Endothelial cell of umbilical vein (primary cell): ENCODE measurements at regions not wholly inside any gene's neighbourhood (a gene's known extent, or its start where the extent isn't known, plus 50 kb on each side); places are given as distances from the start of the nearest gene placed in this dataset.

Source experiments
- BruUV-seq: library from RNA; stranded (reverse); fragments of 400-500 nt; replicated peaks from 2 replicates; lab custom pipeline; 2021; lab: Mats Ljungman, UMichigan
- CTCF ChIA-PET: fragments of 300-600, 350-600 bp; sonication (Branson Sonifier 250); formaldehyde crosslinking; loops from one replicate; lab custom pipeline; 2021; ENCODE audit warnings: antibody characterized with exemption, inconsistent platforms; lab: Charles Lee
- POLR2A ChIA-PET: fragments of 300-600, 350-600 bp; sonication (Branson Sonifier 250); formaldehyde crosslinking; loops from one replicate; lab custom pipeline; 2021; ENCODE audit warnings: antibody characterized with exemption, inconsistent platforms; lab: Charles Lee
- DNase-seq: peaks from one replicate; pipeline ENCODE4 v3.0.0-alpha.2; 2011; ENCODE audit warnings: low read depth, low spot score
- FAIRE-seq: peaks from 2 replicates; lab custom pipeline; 2011; peaks lifted over from hg19 to GRCh38; lab: Jason Lieb, UNC
- H2AFZ ChIP-seq: 2 replicates; pipeline ENCODE4 v1.6.0; 2012; ENCODE audit warnings: low read depth, low read length, control low read depth, inconsistent platforms
- H3K27ac ChIP-seq: 2 replicates; pipeline ENCODE4 v1.5.1; 2011; ENCODE audit warnings: low read depth, mild to moderate bottlenecking, control low read depth, low read length, moderate library complexity; ENCODE audit not compliant: insufficient read depth
- H3K27me3 ChIP-seq, 2 experiments: 2 replicates each; pipeline versions ENCODE4 v1.6.0 to v1.6.1; 2011; ENCODE audit warnings: low read length in 2 of 2, mixed read lengths in 1 of 2; ENCODE audit not compliant: control insufficient read depth in 2 of 2, insufficient read depth in 2 of 2
- H3K36me3 ChIP-seq, 2 experiments: 2 replicates in 1 of 2; 3 replicates in 1 of 2; pipeline ENCODE4 v1.5.1; 2011; ENCODE audit warnings: low read length in 2 of 2, mild to moderate bottlenecking in 1 of 2, moderate library complexity in 1 of 2; ENCODE audit not compliant: control insufficient read depth in 2 of 2, insufficient read depth in 2 of 2; ENCODE audit errors: extremely low read depth in 1 of 2
- H3K4me1 ChIP-seq: 3 replicates; pipeline ENCODE4 v1.5.1; 2011; ENCODE audit warnings: mild to moderate bottlenecking, low read length; ENCODE audit not compliant: control insufficient read depth, insufficient read depth; ENCODE audit errors: extremely low read depth
- H3K4me2 ChIP-seq: 2 replicates; pipeline ENCODE4 v1.6.1; 2011; ENCODE audit warnings: low read length, control low read depth, mixed read lengths; ENCODE audit not compliant: insufficient read depth
- H3K4me3 ChIP-seq, 3 experiments: fragments of 200-600 bp in 1 of 3; sonication (generic), shearing (Covaris generic) in 1 of 3; replicated peaks in 1 of 3; 2 replicates each; pipeline ENCODE4 v1.5.1; 2011 to 2016; ENCODE audit warnings: control low read depth in 3 of 3, low read length in 3 of 3, mild to moderate bottlenecking in 2 of 3, inconsistent platforms in 1 of 3, low read depth in 1 of 3, moderate library complexity in 1 of 3; ENCODE audit not compliant: insufficient read depth in 1 of 3
- H3K79me2 ChIP-seq: 2 replicates; pipeline ENCODE4 v1.6.0; 2012; ENCODE audit warnings: low read length, inconsistent platforms; ENCODE audit not compliant: control insufficient read depth, insufficient read depth
- H3K9ac ChIP-seq: replicated peaks from 2 replicates; pipeline ENCODE3; 2011; ENCODE audit warnings: low read length, control low read depth; ENCODE audit not compliant: insufficient read depth; ENCODE audit errors: extremely low read depth
- H3K9me1 ChIP-seq: replicated peaks from 3 replicates; pipeline ENCODE4 v1.6.0; 2011; ENCODE audit warnings: mild to moderate bottlenecking, low read length; ENCODE audit not compliant: control insufficient read depth, insufficient read depth; ENCODE audit errors: extremely low read depth
- H3K9me3 ChIP-seq: replicated peaks from 2 replicates; pipeline ENCODE4 v1.5.1; 2012; ENCODE audit warnings: low read length, inconsistent platforms; ENCODE audit not compliant: control insufficient read depth, insufficient read depth
- H4K20me1 ChIP-seq: replicated peaks from 2 replicates; pipeline ENCODE3; 2011; ENCODE audit warnings: mild to moderate bottlenecking, low read length; ENCODE audit not compliant: control insufficient read depth, insufficient read depth; ENCODE audit errors: extremely low read depth
- EZH2 ChIP-seq: IDR thresholded peaks from 2 replicates; pipeline ENCODE4 v1.6.1; 2012; ENCODE audit warnings: borderline replicate concordance, low read depth, mild to moderate bottlenecking, moderate library complexity, low read length, inconsistent platforms; ENCODE audit not compliant: severe bottlenecking
- FOS ChIP-seq: IDR thresholded peaks from 2 replicates; pipeline ENCODE4 v1.6.1; 2011; ENCODE audit warnings: mild to moderate bottlenecking, low read length, moderate library complexity, borderline replicate concordance; ENCODE audit not compliant: insufficient read depth
- GATA2 ChIP-seq: IDR thresholded peaks from 2 replicates; pipeline ENCODE4 v1.7.0; 2011; ENCODE audit warnings: low read depth, mild to moderate bottlenecking, moderate library complexity, mixed read lengths, low read length; ENCODE audit not compliant: insufficient read length, insufficient read depth
- JUN ChIP-seq: IDR thresholded peaks from 2 replicates; pipeline ENCODE4 v1.6.1; 2011; ENCODE audit warnings: borderline replicate concordance, low read depth; ENCODE audit not compliant: insufficient read length, insufficient read depth
- MYC ChIP-seq: IDR thresholded peaks from one replicate; pipeline ENCODE4 v1.6.1; 2011; ENCODE audit warnings: mild to moderate bottlenecking, low read depth, low read length
- POLR2A ChIP-seq: IDR thresholded peaks from 2 replicates; pipeline ENCODE4 v1.6.1; 2012; ENCODE audit warnings: low read depth, mild to moderate bottlenecking, control low read depth, low read length
- POLR2AphosphoS5 ChIP-seq: IDR thresholded peaks from 2 replicates; pipeline ENCODE4 v1.6.1; 2012; ENCODE audit warnings: low read depth, mild to moderate bottlenecking, control low read depth, low read length, moderate library complexity; ENCODE audit not compliant: insufficient read depth
- dilution Hi-C: fragments of 300-500 bp; cut with MboI; formaldehyde crosslinking; loops from one replicate; pipeline ENCODE4 v1.15.0; 2019; ENCODE audit warnings: low sequenced_read_pairs; ENCODE audit not compliant: extremely low pct_ligation_motif_present
- intact Hi-C: fragments of 100-400 bp; cut with micrococcal nuclease; formaldehyde crosslinking; loops from one replicate; pipeline ENCODE4 v1.10.0; 2022
- TF ChIP-seq, protein P1 (sequence below), 2 donors: IDR thresholded peaks; 1 replicate in 1 of 2; 2 replicates in 1 of 2; pipeline ENCODE4 v1.5.1; 2011; ENCODE audit warnings: low read length in 2 of 2, mild to moderate bottlenecking in 2 of 2, moderate library complexity in 2 of 2, control low read depth in 1 of 2, inconsistent platforms in 1 of 2, low read depth in 1 of 2; ENCODE audit not compliant: insufficient read depth in 1 of 2; ENCODE audit errors: extremely low read depth in 1 of 2
- TF ChIP-seq, protein P2 (sequence below): IDR thresholded peaks from 2 replicates; pipeline ENCODE4 v1.6.1; 2011; ENCODE audit not compliant: insufficient read depth, insufficient read length

DNA sequence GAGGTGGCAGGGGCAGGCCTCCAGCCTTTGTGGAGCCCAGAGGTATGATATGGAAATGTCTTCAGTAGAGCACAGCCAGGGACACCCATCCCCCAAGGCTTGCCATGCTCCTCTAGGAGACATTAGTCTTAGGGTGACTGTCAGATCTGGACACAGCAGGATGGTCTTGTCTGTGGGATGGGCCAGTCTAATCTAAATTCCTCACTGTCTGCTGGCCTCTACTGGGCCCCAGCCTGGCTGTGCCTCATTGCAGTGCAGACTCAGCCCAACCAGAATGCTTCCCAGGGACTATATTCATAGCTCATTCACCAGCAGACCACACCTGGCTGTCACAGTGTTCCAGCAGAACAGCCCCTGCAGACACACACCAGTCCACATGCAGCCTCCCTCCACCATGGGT, 129.5 kb upstream of the MRPS30 start:
- Histone ChIP-seq H3K27ac (no peak overlapping the region), H3K9me3 (no peaks in the 10 kb centered on the region), H3K9ac (no peak overlapping the region), H3K36me3 (no peaks in the 10 kb centered on the region), H3K4me2 (no peak overlapping the region), H3K9me1 (no peaks in the 10 kb centered on the region), H3K27me3 (no peaks in the 10 kb centered on the region), H4K20me1 (no peaks in the 10 kb centered on the region), H3K4me3 (no peak overlapping the region), H2AFZ (no peak overlapping the region), H3K4me1 (no peaks in the 10 kb centered on the region), H3K79me2 (no peaks in the 10 kb centered on the region)
- FAIRE-seq (no peak), DNase-seq (no peak)
- POLR2A ChIA-PET, result no interaction called here
- no TSS peak for BruUV-seq
- TF ChIP-seq MYC, result no peak
- TF ChIP-seq, protein P1, sequence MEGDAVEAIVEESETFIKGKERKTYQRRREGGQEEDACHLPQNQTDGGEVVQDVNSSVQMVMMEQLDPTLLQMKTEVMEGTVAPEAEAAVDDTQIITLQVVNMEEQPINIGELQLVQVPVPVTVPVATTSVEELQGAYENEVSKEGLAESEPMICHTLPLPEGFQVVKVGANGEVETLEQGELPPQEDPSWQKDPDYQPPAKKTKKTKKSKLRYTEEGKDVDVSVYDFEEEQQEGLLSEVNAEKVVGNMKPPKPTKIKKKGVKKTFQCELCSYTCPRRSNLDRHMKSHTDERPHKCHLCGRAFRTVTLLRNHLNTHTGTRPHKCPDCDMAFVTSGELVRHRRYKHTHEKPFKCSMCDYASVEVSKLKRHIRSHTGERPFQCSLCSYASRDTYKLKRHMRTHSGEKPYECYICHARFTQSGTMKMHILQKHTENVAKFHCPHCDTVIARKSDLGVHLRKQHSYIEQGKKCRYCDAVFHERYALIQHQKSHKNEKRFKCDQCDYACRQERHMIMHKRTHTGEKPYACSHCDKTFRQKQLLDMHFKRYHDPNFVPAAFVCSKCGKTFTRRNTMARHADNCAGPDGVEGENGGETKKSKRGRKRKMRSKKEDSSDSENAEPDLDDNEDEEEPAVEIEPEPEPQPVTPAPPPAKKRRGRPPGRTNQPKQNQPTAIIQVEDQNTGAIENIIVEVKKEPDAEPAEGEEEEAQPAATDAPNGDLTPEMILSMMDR (IDR thresholded peaks at IDR 0.05; ENCODE audit: extremely low read depth in 1 of 2, insufficient read depth in 1 of 2, low read depth in 1 of 2, low read length in 2 of 2), result no peak
- CTCF ChIA-PET, result no interaction called here
- intact Hi-C loops, result no loop called here
- dilution Hi-C loops, result no loop called here

DNA sequence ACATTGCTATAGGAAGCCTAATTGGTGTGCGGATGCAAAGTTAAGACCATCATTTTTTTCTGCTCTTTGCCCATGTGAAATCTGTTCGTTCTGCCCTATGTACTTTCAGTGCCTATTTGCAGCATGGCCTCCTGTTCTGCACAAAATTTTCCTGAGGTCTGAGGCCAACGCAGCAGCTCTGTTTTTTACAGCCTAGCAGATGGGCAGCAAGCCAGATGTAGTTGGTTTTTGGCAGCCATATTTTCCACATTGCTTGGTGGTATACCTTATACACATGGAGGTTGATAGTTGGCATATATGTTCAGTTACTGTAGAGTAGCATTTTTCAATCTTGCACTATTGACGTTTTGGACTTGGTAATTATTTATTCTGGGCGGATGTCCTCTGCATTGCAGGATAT, 133.5 kb upstream of the MRPS30 start:
- POLR2A ChIA-PET, result no interaction called here
- CTCF ChIA-PET, result no interaction called here

More for the DNA sequence above, 133.5 kb upstream of the MRPS30 start:
- BruUV-seq, result no TSS peak
- Histone ChIP-seq H3K4me3 (no peak overlapping the region), H3K4me2 (no peak overlapping the region), H3K79me2 (no peaks in the 10 kb centered on the region), H2AFZ (no peak overlapping the region), H3K36me3 (no peaks in the 10 kb centered on the region), H3K27me3 (no peaks in the 10 kb centered on the region), H3K9me3 (no peaks in the 10 kb centered on the region), H3K4me1 (no peaks in the 10 kb centered on the region), H4K20me1 (no peaks in the 10 kb centered on the region), H3K9ac (no peak overlapping the region), H3K27ac (no peak overlapping the region), H3K9me1 (no peaks in the 10 kb centered on the region)
- FAIRE-seq, result no peak
- DNase-seq, result no peak
- intact Hi-C loops (no loop called here), dilution Hi-C loops (no loop called here)
- TF ChIP-seq JUN, result no peak
- TF ChIP-seq, protein P1 (IDR thresholded peaks at IDR 0.05; ENCODE audit: extremely low read depth in 1 of 2, insufficient read depth in 1 of 2, low read depth in 1 of 2, low read length in 2 of 2), result no peak
- no peak for TF ChIP-seq EZH2
- no peak for TF ChIP-seq MYC
- no peak for TF ChIP-seq FOS
- TF ChIP-seq, protein P2, sequence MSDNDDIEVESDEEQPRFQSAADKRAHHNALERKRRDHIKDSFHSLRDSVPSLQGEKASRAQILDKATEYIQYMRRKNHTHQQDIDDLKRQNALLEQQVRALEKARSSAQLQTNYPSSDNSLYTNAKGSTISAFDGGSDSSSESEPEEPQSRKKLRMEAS, result no peak
- TF ChIP-seq GATA2, result no peak
- no peak for TF ChIP-seq POLR2AphosphoS5
- TF ChIP-seq POLR2A, result no peak
